GM12878 (cell line): ENCODE measurements at regions not wholly inside any gene's neighbourhood (a gene's known extent, or its start where the extent isn't known, plus 50 kb on each side); places are given as distances from the start of the nearest gene placed in this dataset.

ENCODE experiments used
- ATAC-seq: fragments of 200-7000 bp; cut with Tn5 transposase; 3 replicates; pipeline ENCODE4 v1.9.1; 2020; ENCODE audit warnings: mild to moderate bottlenecking, moderate library complexity
- BruUV-seq: library from RNA; stranded (reverse); fragments of 400-500 nt; replicated peaks from 2 replicates; lab custom pipeline; 2021; lab: Mats Ljungman, UMichigan
- CTCF ChIA-PET: fragments of 300-600 bp; sonication (Branson Sonifier 250); formaldehyde crosslinking; extraction: SDS; loops from one replicate; lab custom pipeline; 2021; ENCODE audit warnings: inconsistent platforms; lab: Yijun Ruan, JAX
- POLR2A ChIA-PET: fragments of 350-600 bp; formaldehyde crosslinking; extraction: SDS; loops from one replicate; lab custom pipeline; 2021; ENCODE audit warnings: inconsistent platforms; lab: Charles Lee
- RAD21 ChIA-PET: fragments of 300-600 bp; sonication (Branson Sonifier 250); formaldehyde crosslinking; loops from one replicate; lab custom pipeline; 2023; ENCODE audit warnings: antibody characterized with exemption; ENCODE audit not compliant: unreplicated experiment; lab: Charles Lee
- SMC1A ChIA-PET: fragments of 300-600 bp; sonication (Branson Sonifier 250); formaldehyde crosslinking; loops from one replicate; lab custom pipeline; 2023; ENCODE audit not compliant: unreplicated experiment, uncharacterized antibody; lab: Charles Lee
- DNase-seq: peaks from one replicate; pipeline ENCODE4 v3.0.0-alpha.2; 2011; ENCODE audit warnings: low read depth, low spot score
- FAIRE-seq: peaks from 3 replicates; lab custom pipeline; 2011; peaks lifted over from hg19 to GRCh38; lab: Jason Lieb, UNC
- H2AFZ ChIP-seq: 2 replicates; pipeline ENCODE4 v1.6.0; 2011; ENCODE audit warnings: low read depth, low read length, control low read depth; ENCODE audit not compliant: control insufficient read depth
- H3K27ac ChIP-seq: 2 replicates; pipeline ENCODE4 v1.5.1; 2011; ENCODE audit warnings: control low read depth; ENCODE audit not compliant: control insufficient read depth, insufficient read depth
- H3K27me3 ChIP-seq, 2 experiments: replicated peaks in 1 of 2; 2 replicates each; pipeline versions ENCODE4 v1.6.0 to v1.6.1; 2011; ENCODE audit warnings: low read length in 1 of 2; ENCODE audit not compliant: control insufficient read depth in 2 of 2, insufficient read depth in 2 of 2
- H3K36me3 ChIP-seq, 2 experiments: 2 replicates each; pipeline ENCODE4 v1.5.1; 2011; ENCODE audit warnings: low read length in 1 of 2; ENCODE audit not compliant: control insufficient read depth in 2 of 2, insufficient read depth in 2 of 2
- H3K4me1 ChIP-seq: 2 replicates; pipeline ENCODE4 v1.6.1; 2011; ENCODE audit warnings: mild to moderate bottlenecking, low read length, moderate library complexity, mixed read lengths; ENCODE audit not compliant: control insufficient read depth, insufficient read depth
- H3K4me2 ChIP-seq: 2 replicates; pipeline ENCODE4 v1.6.0; 2011; ENCODE audit warnings: control low read depth; ENCODE audit not compliant: control insufficient read depth, insufficient read depth
- H3K4me3 ChIP-seq: fragments of 200-600 bp; sonication (generic); 2 replicates; pipeline ENCODE4 v1.5.1; 2016
- H3K79me2 ChIP-seq: 2 replicates; pipeline ENCODE4 v1.6.0; 2011; ENCODE audit warnings: low read length; ENCODE audit not compliant: control insufficient read depth, insufficient read depth
- H3K9ac ChIP-seq: 2 replicates; pipeline ENCODE4 v1.8.0; 2011; ENCODE audit warnings: low read length, control low read depth, mixed read lengths; ENCODE audit not compliant: control insufficient read depth, insufficient read depth
- H3K9me3 ChIP-seq: replicated peaks from 3 replicates; pipeline ENCODE4 v1.5.1; 2011; ENCODE audit warnings: mild to moderate bottlenecking, low read length; ENCODE audit not compliant: control insufficient read depth, insufficient read depth
- H4K20me1 ChIP-seq: 2 replicates; pipeline ENCODE4 v1.6.0; 2011; ENCODE audit not compliant: control insufficient read depth, insufficient read depth
- BCL11A ChIP-seq: IDR thresholded peaks from 2 replicates; pipeline ENCODE4 v1.6.1; 2011; ENCODE audit warnings: low read depth, low read length
- CEBPB ChIP-seq, 2 experiments: fragments of 150-350 bp in 1 of 2; IDR thresholded peaks; 2 replicates each; pipeline ENCODE4 v1.6.1; 2012 to 2014; ENCODE audit warnings: low read depth in 2 of 2, low read length in 2 of 2, borderline replicate concordance in 1 of 2, inconsistent platforms in 1 of 2
- E2F4 ChIP-seq: IDR thresholded peaks from 2 replicates; pipeline ENCODE4 v1.6.1; 2012; ENCODE audit warnings: low read depth, low read length, improper control_type of control experiment
- EZH2 ChIP-seq: IDR thresholded peaks from 2 replicates; pipeline ENCODE4 v1.6.1; 2012; ENCODE audit warnings: low read depth, mild to moderate bottlenecking, control low read depth, inconsistent platforms, low read length, borderline replicate concordance; ENCODE audit not compliant: control insufficient read depth
- IKZF1 ChIP-seq: fragments of 450-650 bp; conservative IDR thresholded peaks from 2 replicates; pipeline ENCODE4 v1.6.1; 2017; ENCODE audit warnings: antibody characterized with exemption, mild to moderate bottlenecking
- KAT2A ChIP-seq: conservative IDR thresholded peaks from 2 replicates; pipeline ENCODE4 v1.6.1; 2011; ENCODE audit warnings: low read depth, low read length; ENCODE audit not compliant: control insufficient read depth
- NR2C1 ChIP-seq: fragments of 450-650 bp; IDR thresholded peaks from 2 replicates; pipeline ENCODE4 v1.6.1; 2017; ENCODE audit warnings: antibody characterized with exemption, mild to moderate bottlenecking, moderate library complexity
- PAX5 ChIP-seq: IDR thresholded peaks from 2 replicates; pipeline ENCODE4 v1.6.1; 2011; ENCODE audit warnings: low read depth, low read length, borderline replicate concordance
- POLR2A ChIP-seq: IDR thresholded peaks from 2 replicates; pipeline ENCODE4 v1.6.1; 2011; ENCODE audit warnings: low read depth, mild to moderate bottlenecking, low read length
- SIN3A ChIP-seq: IDR thresholded peaks from 2 replicates; pipeline ENCODE4 v1.6.1; 2012; ENCODE audit warnings: low read depth, low read length, improper control_type of control experiment
- SP1 ChIP-seq: IDR thresholded peaks from one replicate; pipeline ENCODE4 v1.6.1; 2011; ENCODE audit warnings: low read depth, low read length
- STAT3 ChIP-seq: IDR thresholded peaks from 2 replicates; pipeline ENCODE4 v1.6.1; 2011; ENCODE audit warnings: low read depth, low read length, improper control_type of control experiment
- WRNIP1 ChIP-seq: IDR thresholded peaks from 2 replicates; pipeline ENCODE4 v1.6.1; 2011; ENCODE audit warnings: low read depth, low read length, improper control_type of control experiment, borderline replicate concordance
- ZBTB4 ChIP-seq: fragments of 450-650 bp; formaldehyde crosslinking; IDR thresholded peaks from 2 replicates; pipeline ENCODE4 v1.4.0; 2022; ENCODE audit warnings: mild to moderate bottlenecking, moderate library complexity
- WGBS: methylation state at CpG from one replicate; pipeline ENCODE4 v1.1.6; 2016; ENCODE audit warnings: low lambda C conversion rate; ENCODE audit not compliant: insufficient replicate concordance, insufficient coverage; ENCODE audit errors: missing lambda C conversion rate; 5-methylcytosine and 5-hydroxymethylcytosine counted together
- in situ Hi-C: fragments of 300-500 bp; cut with MboI; formaldehyde crosslinking; loops from 9 replicates; pipeline ENCODE4 v1.14.3; 2018; ENCODE audit warnings: mixed read lengths
- intact Hi-C: fragments of 100-400 bp; cut with micrococcal nuclease; formaldehyde crosslinking; loops from one replicate; pipeline ENCODE4 v1.14.2; 2022; ENCODE audit not compliant: unreplicated experiment
- TF ChIP-seq, protein P1 (sequence below): IDR thresholded peaks from 2 replicates; pipeline ENCODE4 v1.6.1; 2012; ENCODE audit warnings: low read length, inconsistent platforms

- H3K36me3 ChIP-seq = no peaks in the 10 kb centered on the region
- intact Hi-C loops = no loop called here
- no peak overlapping the region for H3K4me2 ChIP-seq
- ATAC-seq = no peak
- in situ Hi-C loops = no loop called here
- H3K4me1 ChIP-seq = no peaks in the 10 kb centered on the region
- no peak for FAIRE-seq
- H3K4me3 ChIP-seq = no peak overlapping the region
- ChIA-PET POLR2A (no interaction called here), CTCF (no interaction called here), SMC1A (interaction anchor here (0.8 kb wide), 1 partner anchor 18 kb away, joined by 4 read pairs; no protein-coding TSS in a partner anchor), RAD21 (no interaction called here)
- H3K79me2 ChIP-seq = no peaks in the 10 kb centered on the region
- no peak for DNase-seq
- no peaks in the 10 kb centered on the region for H4K20me1 ChIP-seq
- 50% methylated on average over 4 of the region's 4 CpGs for WGBS
- no peaks in the 10 kb centered on the region for H3K27me3 ChIP-seq
- no peaks in the 10 kb centered on the region for H3K9me3 ChIP-seq
- H3K27ac ChIP-seq = no peak overlapping the region
- BruUV-seq = no TSS peak
- TF ChIP-seq SIN3A (no peak), ZBTB4 (CRISPR knock-in tag) (no peak), STAT3 (no peak), POLR2A (no peak), IKZF1 (no peak), WRNIP1 (no peak), KAT2A (no peak), CEBPB (IDR thresholded peaks at IDR 0.05; ENCODE audit: borderline replicate concordance in 1 of 2, low read depth in 2 of 2, low read length in 2 of 2) (no peak), E2F4 (no peak), NR2C1 (no peak), EZH2 (no peak), PAX5 (no peak), BCL11A (no peak), SP1 (no peak)
- TF ChIP-seq, protein P1, sequence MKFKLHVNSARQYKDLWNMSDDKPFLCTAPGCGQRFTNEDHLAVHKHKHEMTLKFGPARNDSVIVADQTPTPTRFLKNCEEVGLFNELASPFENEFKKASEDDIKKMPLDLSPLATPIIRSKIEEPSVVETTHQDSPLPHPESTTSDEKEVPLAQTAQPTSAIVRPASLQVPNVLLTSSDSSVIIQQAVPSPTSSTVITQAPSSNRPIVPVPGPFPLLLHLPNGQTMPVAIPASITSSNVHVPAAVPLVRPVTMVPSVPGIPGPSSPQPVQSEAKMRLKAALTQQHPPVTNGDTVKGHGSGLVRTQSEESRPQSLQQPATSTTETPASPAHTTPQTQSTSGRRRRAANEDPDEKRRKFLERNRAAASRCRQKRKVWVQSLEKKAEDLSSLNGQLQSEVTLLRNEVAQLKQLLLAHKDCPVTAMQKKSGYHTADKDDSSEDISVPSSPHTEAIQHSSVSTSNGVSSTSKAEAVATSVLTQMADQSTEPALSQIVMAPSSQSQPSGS = no peak
- no peak overlapping the region for H2AFZ ChIP-seq
- H3K9ac ChIP-seq = no peak overlapping the region
Measured at GRCh38 chr4:24026596-24026995, 136.7 kb upstream of the PPARGC1A start.
